ENCODE measurements at regions not wholly inside any gene's neighbourhood (a gene's known extent, or its start where the extent isn't known, plus 50 kb on each side); places are given as distances from the start of the nearest gene placed in this dataset.

DNA sequence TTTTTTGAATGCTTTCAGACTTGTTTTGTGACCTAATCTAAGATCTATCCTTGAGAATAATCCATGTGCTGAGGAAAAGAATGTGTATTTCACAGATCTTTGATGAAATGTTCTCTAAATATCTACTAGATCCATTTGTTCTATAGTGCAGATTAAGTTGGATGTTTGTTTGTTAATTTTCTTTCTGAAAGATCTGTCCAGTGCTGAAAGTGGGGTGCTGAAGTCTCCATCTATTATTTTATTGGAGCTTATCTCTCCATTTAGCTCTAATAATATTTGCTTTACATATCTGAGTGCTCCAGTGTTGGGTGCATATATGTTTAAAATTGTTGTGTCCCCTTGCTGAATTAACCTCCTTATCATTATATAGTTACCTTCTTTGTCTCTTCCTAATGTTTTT, 303.6 kb downstream of the HTR1B start:
- CTCF ChIA-PET = no interaction called here
- DNase-seq (ENCODE audit: extremely low spot score) = no peak
- TF ChIP-seq FOXK2 (IDR thresholded peaks at IDR 0.05) (no peak), SP1 (IDR thresholded peaks at IDR 0.05) (no peak), FOXA1 (IDR thresholded peaks at IDR 0.05) (no peak), FOXM1 (IDR thresholded peaks at IDR 0.05; ENCODE audit: borderline replicate concordance) (no peak), TARDBP (IDR thresholded peaks at IDR 0.05) (no peak), HDGF (IDR thresholded peaks at IDR 0.05; ENCODE audit: borderline replicate concordance) (no peak), LEF1 (IDR thresholded peaks at IDR 0.05; ENCODE audit: borderline replicate concordance) (no peak), ZNF384 (IDR thresholded peaks at IDR 0.05) (no peak), ELF4 (IDR thresholded peaks at IDR 0.05) (no peak), NFRKB (IDR thresholded peaks at IDR 0.05) (no peak)
- TF ChIP-seq, protein P1, sequence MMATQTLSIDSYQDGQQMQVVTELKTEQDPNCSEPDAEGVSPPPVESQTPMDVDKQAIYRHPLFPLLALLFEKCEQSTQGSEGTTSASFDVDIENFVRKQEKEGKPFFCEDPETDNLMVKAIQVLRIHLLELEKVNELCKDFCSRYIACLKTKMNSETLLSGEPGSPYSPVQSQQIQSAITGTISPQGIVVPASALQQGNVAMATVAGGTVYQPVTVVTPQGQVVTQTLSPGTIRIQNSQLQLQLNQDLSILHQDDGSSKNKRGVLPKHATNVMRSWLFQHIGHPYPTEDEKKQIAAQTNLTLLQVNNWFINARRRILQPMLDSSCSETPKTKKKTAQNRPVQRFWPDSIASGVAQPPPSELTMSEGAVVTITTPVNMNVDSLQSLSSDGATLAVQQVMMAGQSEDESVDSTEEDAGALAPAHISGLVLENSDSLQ (IDR thresholded peaks at IDR 0.05) = no peak
- POLR2A ChIA-PET = no interaction called here

DNA sequence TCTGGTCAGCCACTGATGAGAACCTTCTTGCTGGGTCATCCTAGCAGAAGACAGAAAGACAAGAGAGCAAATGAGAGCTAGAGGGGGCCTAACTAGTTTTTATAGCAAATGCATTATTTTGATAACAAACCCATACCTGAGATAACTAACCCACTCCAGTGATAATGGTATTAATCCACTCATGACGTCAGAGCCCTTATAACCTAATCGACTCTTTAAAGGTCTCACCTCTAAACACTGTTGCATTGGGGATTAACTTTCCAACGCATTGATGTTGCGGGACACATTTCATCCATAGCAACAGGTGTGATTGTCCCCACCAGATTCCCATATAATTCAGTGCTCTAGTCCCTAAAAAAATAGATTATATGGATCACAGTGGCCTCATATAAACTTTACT, 312.1 kb downstream of the HTR1B start:
- TF ChIP-seq L3MBTL2 (conservative IDR thresholded peaks at IDR 0.05) (no peak), TARDBP (IDR thresholded peaks at IDR 0.05) (no peak), FOXA1 (IDR thresholded peaks at IDR 0.05) (no peak)
- ChIA-PET CTCF (no interaction called here), POLR2A (no interaction called here)
- DNase-seq (ENCODE audit: extremely low spot score) = no peak

DNA sequence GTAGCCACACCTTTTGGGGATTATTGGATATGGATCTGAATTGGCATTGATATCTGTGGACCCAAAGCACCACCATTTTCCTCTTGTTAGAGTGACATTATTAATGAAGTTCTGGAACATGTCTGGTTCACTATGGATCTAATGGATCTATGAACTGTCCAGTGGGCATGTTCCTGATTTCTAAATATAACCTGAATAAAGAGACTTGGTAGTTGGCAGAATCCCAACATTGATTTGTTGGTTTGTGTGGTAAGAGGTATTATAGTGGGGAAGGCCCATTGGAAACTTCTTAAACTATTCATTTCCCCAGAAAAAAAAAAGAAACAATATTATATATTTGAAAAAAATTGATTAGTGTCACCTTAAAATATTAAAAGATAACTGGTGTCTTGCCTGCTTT, 312.6 kb downstream of the HTR1B start:
- POLR2A ChIA-PET = no interaction called here
- DNase-seq (ENCODE audit: extremely low spot score) = no peak
- CTCF ChIA-PET = no interaction called here
- TF ChIP-seq NFRKB (IDR thresholded peaks at IDR 0.05) = no peak
- TF ChIP-seq SUZ12 (IDR thresholded peaks at IDR 0.05) = no peak
- no peak for TF ChIP-seq L3MBTL2 (conservative IDR thresholded peaks at IDR 0.05)
- TF ChIP-seq FOXK2 (IDR thresholded peaks at IDR 0.05) = no peak
- no peak for TF ChIP-seq ZNF384 (IDR thresholded peaks at IDR 0.05)
- TF ChIP-seq, protein P1 (IDR thresholded peaks at IDR 0.05) = no peak
- TF ChIP-seq CTBP1 (IDR thresholded peaks at IDR 0.05; ENCODE audit: borderline replicate concordance) = no peak
- TF ChIP-seq HDGF (IDR thresholded peaks at IDR 0.05; ENCODE audit: borderline replicate concordance) = no peak
- TF ChIP-seq SP1 (IDR thresholded peaks at IDR 0.05) = no peak
- no peak for TF ChIP-seq TARDBP (IDR thresholded peaks at IDR 0.05)
- no peak for TF ChIP-seq FOXA1 (IDR thresholded peaks at IDR 0.05)
- no peak for TF ChIP-seq FOXM1 (IDR thresholded peaks at IDR 0.05; ENCODE audit: borderline replicate concordance)
- TF ChIP-seq LEF1 (IDR thresholded peaks at IDR 0.05; ENCODE audit: borderline replicate concordance) = no peak
- TF ChIP-seq ARNT (IDR thresholded peaks at IDR 0.05) = no peak
- no peak for TF ChIP-seq BHLHE40 (IDR thresholded peaks at IDR 0.05; ENCODE audit: borderline replicate concordance)
- TF ChIP-seq ELF4 (IDR thresholded peaks at IDR 0.05) = no peak

DNA sequence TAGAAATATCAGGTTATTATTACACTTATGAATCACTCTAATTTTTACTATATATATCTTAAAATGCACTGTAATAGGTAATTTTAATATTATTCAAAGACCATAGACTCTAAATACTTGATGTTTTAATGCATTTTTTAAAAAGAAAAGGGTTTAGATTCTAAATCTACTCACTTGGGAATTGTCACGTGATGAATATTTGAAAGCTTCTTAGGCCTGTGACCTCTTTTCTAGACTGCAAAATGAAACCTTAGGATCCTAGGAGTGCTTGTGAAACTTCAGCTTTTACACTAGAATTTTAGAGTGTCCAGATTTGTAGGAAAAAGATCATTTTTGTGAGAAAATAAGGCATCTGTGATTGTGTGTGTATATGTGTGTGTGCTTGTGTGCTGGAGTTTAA, 318.0 kb downstream of the HTR1B start:
- TF ChIP-seq TARDBP (IDR thresholded peaks at IDR 0.05) = no peak
- TF ChIP-seq, protein P1 (IDR thresholded peaks at IDR 0.05) = no peak
- ChIA-PET CTCF (no interaction called here), POLR2A (no interaction called here)
- no peak for DNase-seq (ENCODE audit: extremely low spot score)

DNA sequence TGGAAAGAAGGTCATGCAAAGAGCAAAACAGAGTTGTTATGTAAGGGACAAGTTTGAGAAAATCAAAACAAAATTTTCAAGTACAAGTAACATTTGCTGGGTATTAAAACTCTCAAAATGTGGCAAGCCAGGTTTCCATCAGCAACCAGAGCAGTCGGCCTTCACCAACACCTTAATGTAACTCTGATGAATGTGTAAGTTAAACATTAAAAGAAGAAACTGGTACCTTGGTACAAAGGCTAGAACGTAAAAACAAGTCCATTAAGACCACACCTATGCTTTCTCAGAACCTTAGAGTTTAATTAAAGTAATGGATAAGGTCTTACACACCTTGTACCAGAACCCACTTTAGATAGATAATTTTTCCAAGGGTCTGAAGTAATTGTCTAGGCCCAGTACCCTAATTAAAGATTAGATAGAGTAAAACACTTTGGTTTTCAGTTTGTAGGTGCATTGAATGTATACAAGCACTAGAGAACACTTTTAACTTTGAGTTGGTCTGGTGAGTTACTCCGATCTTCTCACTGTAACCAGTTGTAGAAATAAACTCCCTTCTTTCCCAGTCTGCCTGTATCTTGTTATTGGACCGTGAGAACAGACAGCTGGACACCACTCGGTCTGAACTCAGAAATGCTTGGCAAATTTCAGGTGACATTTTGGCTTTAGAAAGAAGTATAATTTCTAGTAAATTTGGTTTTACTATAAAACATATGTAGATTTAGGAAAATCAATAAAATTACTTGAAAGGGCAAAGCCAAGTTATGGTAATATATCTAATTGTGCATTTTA, 319.4 kb downstream of the HTR1B start:
- no peak for TF ChIP-seq NFRKB (IDR thresholded peaks at IDR 0.05)
- no peak for TF ChIP-seq SUZ12 (IDR thresholded peaks at IDR 0.05)
- TF ChIP-seq L3MBTL2 (conservative IDR thresholded peaks at IDR 0.05) = no peak
- TF ChIP-seq HDGF (IDR thresholded peaks at IDR 0.05; ENCODE audit: borderline replicate concordance) = no peak
- no peak for TF ChIP-seq CTBP1 (IDR thresholded peaks at IDR 0.05; ENCODE audit: borderline replicate concordance)
- no peak for TF ChIP-seq ARNT (IDR thresholded peaks at IDR 0.05)
- no peak for TF ChIP-seq FOXM1 (IDR thresholded peaks at IDR 0.05; ENCODE audit: borderline replicate concordance)
- TF ChIP-seq ZNF384 (IDR thresholded peaks at IDR 0.05) = no peak
- TF ChIP-seq LEF1 (IDR thresholded peaks at IDR 0.05; ENCODE audit: borderline replicate concordance) = no peak
- TF ChIP-seq FOXA1 (IDR thresholded peaks at IDR 0.05) = no peak
- TF ChIP-seq FOXK2 (IDR thresholded peaks at IDR 0.05) = no peak
- no peak for TF ChIP-seq TARDBP (IDR thresholded peaks at IDR 0.05)
- TF ChIP-seq SP1 (IDR thresholded peaks at IDR 0.05) = no peak
- TF ChIP-seq, protein P1 (IDR thresholded peaks at IDR 0.05) = no peak
- no peak for TF ChIP-seq BHLHE40 (IDR thresholded peaks at IDR 0.05; ENCODE audit: borderline replicate concordance)
- TF ChIP-seq ELF4 (IDR thresholded peaks at IDR 0.05) = no peak
- DNase-seq (ENCODE audit: extremely low spot score) = no peak
- ChIA-PET POLR2A (no interaction called here), CTCF (no interaction called here)

DNA sequence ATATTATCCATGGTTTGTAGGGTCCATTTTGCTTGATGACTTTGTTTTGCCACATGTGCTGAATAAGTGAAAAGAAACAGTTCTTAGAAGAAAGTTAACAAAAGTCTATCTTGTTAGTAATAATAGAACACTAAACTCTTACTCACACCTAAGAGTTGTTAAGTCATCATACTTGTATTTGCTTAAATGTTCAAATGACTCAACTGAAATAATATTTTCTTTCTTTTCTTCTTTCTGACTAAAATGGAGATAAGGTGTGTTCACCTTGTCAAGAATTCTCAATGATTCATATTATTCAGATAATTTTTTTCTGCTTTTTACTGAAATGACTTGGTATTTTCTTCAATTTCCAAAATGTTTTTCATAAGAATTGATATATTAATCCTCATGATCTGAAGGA, 327.2 kb downstream of the HTR1B start:
- ChIA-PET CTCF (no interaction called here), POLR2A (no interaction called here)
- DNase-seq (ENCODE audit: extremely low spot score) = no peak
- TF ChIP-seq NFRKB (IDR thresholded peaks at IDR 0.05) (no peak), SP1 (IDR thresholded peaks at IDR 0.05) (no peak), ARNT (IDR thresholded peaks at IDR 0.05) (no peak), FOXM1 (IDR thresholded peaks at IDR 0.05; ENCODE audit: borderline replicate concordance) (no peak), HDGF (IDR thresholded peaks at IDR 0.05; ENCODE audit: borderline replicate concordance) (no peak)

Measured in HEK293T (cell line).